ENCODE measurements at regions not wholly inside any gene's neighbourhood (a gene's known extent, or its start where the extent isn't known, plus 50 kb on each side); places are given as distances from the start of the nearest gene placed in this dataset.
A peak's percentile ranks its signal among the peaks of the same experiment; 100 is the strongest.

- no peak for DNase-seq
Observed at GRCh38 chr10:62924344-62924748, 108.2 kb upstream of the EGR2 start.

- DNase-seq: peak; percentile 37
Observed at GRCh38 chr10:62919776-62920175, 103.6 kb upstream of the EGR2 start.

- DNase-seq: no peak
Observed at GRCh38 chr10:62917475-62918238, 101.5 kb upstream of the EGR2 start.

- peak; percentile 83 for DNase-seq
Observed at GRCh38 chr10:62916141-62916603, 100.0 kb upstream of the EGR2 start.

- no peak for DNase-seq
Observed at GRCh38 chr10:62915158-62915557, 99.0 kb upstream of the EGR2 start.

- no peak for DNase-seq
Observed at GRCh38 chr10:62912086-62912485, 95.9 kb upstream of the EGR2 start.

- no peak for DNase-seq
Observed at GRCh38 chr10:62911210-62911963, 95.2 kb upstream of the EGR2 start.

GRCh38 chr10:62907470-62908212 lies 91.5 kb upstream of the EGR2 start:
- no peak for DNase-seq

GRCh38 chr10:62904281-62904875 lies 88.2 kb upstream of the EGR2 start:
- no peak for DNase-seq

- no peak for DNase-seq
Observed at GRCh38 chr10:62903828-62904227, 87.7 kb upstream of the EGR2 start.

GRCh38 chr10:62900829-62901571 lies 84.8 kb upstream of the EGR2 start:
- DNase-seq: no peak

GRCh38 chr10:62899311-62899710 lies 83.1 kb upstream of the EGR2 start:
- DNase-seq: no peak

GRCh38 chr10:62895063-62895462 lies 78.9 kb upstream of the EGR2 start:
- peak; percentile 35 for DNase-seq

GRCh38 chr10:62894156-62894555 lies 78.0 kb upstream of the EGR2 start:
- no peak for DNase-seq

GRCh38 chr10:62893036-62893435 lies 76.9 kb upstream of the EGR2 start:
- DNase-seq: no peak

- no peak for DNase-seq
Observed at GRCh38 chr10:62890395-62890794, 74.2 kb upstream of the EGR2 start.

- no peak for DNase-seq
Observed at GRCh38 chr10:62887642-62888041, 71.5 kb upstream of the EGR2 start.

GRCh38 chr10:62885684-62886461 lies 69.7 kb upstream of the EGR2 start:
- peak; percentile 81 for DNase-seq

GRCh38 chr10:62880162-62880561 lies 64.0 kb upstream of the EGR2 start:
- DNase-seq: no peak

- no peak for DNase-seq
Observed at GRCh38 chr10:62873866-62874265, 57.7 kb upstream of the EGR2 start.

- DNase-seq: no peak
Observed at GRCh38 chr10:62870866-62871265, 54.7 kb upstream of the EGR2 start.

GRCh38 chr10:62869958-62870357 lies 53.8 kb upstream of the EGR2 start:
- DNase-seq: peak; percentile 25
